Neural progenitor cell (in vitro differentiated cells): ENCODE measurements at regions not wholly inside any gene's neighbourhood (a gene's known extent, or its start where the extent isn't known, plus 50 kb on each side); places are given as distances from the start of the nearest gene placed in this dataset.

Source experiments
- EZH2 ChIP-seq: fragments of 200-600 bp; sonication (generic); IDR thresholded peaks from 2 replicates; pipeline ENCODE4 v1.6.1; 2017; ENCODE audit warnings: antibody characterized with exemption, mild to moderate bottlenecking, moderate library complexity
- EZH2phosphoT487 ChIP-seq: fragments of 200-600 bp; sonication (generic); IDR thresholded peaks from 2 replicates; pipeline ENCODE4 v1.6.1; 2017; ENCODE audit warnings: antibody characterized with exemption
- TF ChIP-seq, protein P1 (sequence below): fragments of 200-600 bp; sonication (generic); IDR thresholded peaks from 2 replicates; pipeline ENCODE4 v1.5.1; 2017; ENCODE audit warnings: antibody characterized with exemption, mild to moderate bottlenecking

DNA sequence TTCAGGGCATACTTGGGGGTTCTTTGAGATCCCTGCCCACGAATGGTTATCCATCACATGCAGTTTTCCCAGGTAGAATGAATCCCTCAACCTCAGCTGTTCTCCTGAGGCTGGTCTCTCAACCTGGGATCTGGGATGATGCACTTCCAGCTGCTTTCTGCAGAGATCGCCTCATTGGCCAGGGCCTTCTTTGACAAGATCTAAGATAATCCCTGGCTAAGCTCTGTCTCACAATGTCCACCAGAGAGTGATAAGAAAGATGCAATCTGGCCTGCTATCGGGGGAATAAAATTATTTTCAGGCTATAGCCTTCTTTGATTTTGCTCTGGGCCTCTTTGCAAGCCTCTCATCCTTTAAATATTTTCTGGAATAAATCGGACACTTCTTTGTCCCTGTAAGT lies 1021.1 kb downstream of the EFNB2 start:
- TF ChIP-seq, protein P1, sequence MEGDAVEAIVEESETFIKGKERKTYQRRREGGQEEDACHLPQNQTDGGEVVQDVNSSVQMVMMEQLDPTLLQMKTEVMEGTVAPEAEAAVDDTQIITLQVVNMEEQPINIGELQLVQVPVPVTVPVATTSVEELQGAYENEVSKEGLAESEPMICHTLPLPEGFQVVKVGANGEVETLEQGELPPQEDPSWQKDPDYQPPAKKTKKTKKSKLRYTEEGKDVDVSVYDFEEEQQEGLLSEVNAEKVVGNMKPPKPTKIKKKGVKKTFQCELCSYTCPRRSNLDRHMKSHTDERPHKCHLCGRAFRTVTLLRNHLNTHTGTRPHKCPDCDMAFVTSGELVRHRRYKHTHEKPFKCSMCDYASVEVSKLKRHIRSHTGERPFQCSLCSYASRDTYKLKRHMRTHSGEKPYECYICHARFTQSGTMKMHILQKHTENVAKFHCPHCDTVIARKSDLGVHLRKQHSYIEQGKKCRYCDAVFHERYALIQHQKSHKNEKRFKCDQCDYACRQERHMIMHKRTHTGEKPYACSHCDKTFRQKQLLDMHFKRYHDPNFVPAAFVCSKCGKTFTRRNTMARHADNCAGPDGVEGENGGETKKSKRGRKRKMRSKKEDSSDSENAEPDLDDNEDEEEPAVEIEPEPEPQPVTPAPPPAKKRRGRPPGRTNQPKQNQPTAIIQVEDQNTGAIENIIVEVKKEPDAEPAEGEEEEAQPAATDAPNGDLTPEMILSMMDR: no peak
- TF ChIP-seq EZH2phosphoT487: no peak
- no peak for TF ChIP-seq EZH2
